Thyroid gland (tissue), 4 donors: ENCODE measurements at regions not wholly inside any gene's neighbourhood (a gene's known extent, or its start where the extent isn't known, plus 50 kb on each side); places are given as distances from the start of the nearest gene placed in this dataset.
"Not testable (repeated sequence)": the region's sequence is repeated elsewhere in the genome, so short reads cannot be mapped to it uniquely, and the experiment has no call there.

ENCODE experiments used
- DNase-seq, 2 donors: peaks; one replicate each; pipeline ENCODE4 v3.0.0-alpha.2; 2019
- H3K27ac ChIP-seq, 3 donors: fragments of 200-600 bp; sonication (generic); 1 replicate in 2 of 3; 2 replicates in 1 of 3; pipeline ENCODE4 v1.5.1; 2016 to 2019; ENCODE audit warnings: mild to moderate bottlenecking in 1 of 3, moderate library complexity in 1 of 3
- H3K27me3 ChIP-seq: fragments of 200-600 bp; sonication (generic); one replicate; pipeline ENCODE4 v1.5.1; 2019
- H3K36me3 ChIP-seq, 2 donors: fragments of 200-600 bp; sonication (generic); one replicate each; pipeline ENCODE4 v1.5.1; 2016 to 2019
- H3K4me1 ChIP-seq, 2 donors: fragments of 200-600 bp; sonication (generic); one replicate each; pipeline ENCODE4 v1.5.1; 2017 to 2019
- H3K4me3 ChIP-seq, 3 donors: fragments of 200-600 bp; sonication (generic); replicated peaks in 1 of 3; 1 replicate in 2 of 3; 2 replicates in 1 of 3; pipeline ENCODE4 v1.5.1; 2016; ENCODE audit warnings: mild to moderate bottlenecking in 1 of 3
- H3K9me3 ChIP-seq: fragments of 200-600 bp; sonication (generic); one replicate; pipeline ENCODE4 v1.5.1; 2017
- CTCF ChIP-seq, 6 experiments: fragments of 200-600 bp in 3 of 6; fragments of 450-650 bp in 3 of 6; sonication (generic) in 3 of 6; IDR thresholded peaks; one replicate each; pipeline ENCODE4 v1.5.1; 2016 to 2019; ENCODE audit warnings: antibody characterized with exemption in 6 of 6, mild to moderate bottlenecking in 2 of 6, inconsistent platforms in 1 of 6, moderate library complexity in 1 of 6
- POLR2A ChIP-seq, 2 donors: fragments of 450-650 bp; IDR thresholded peaks; one replicate each; pipeline ENCODE4 v1.6.1; 2017; ENCODE audit warnings: antibody characterized with exemption in 2 of 2, mild to moderate bottlenecking in 2 of 2, moderate library complexity in 1 of 2
- WGBS, 2 donors: methylation state at CpG; one replicate each; pipeline ENCODE4 v1.1.5; 2017; 5-methylcytosine and 5-hydroxymethylcytosine counted together
- intact Hi-C: fragments of 100-400 bp; cut with DNase I; formaldehyde crosslinking; loops from one replicate; pipeline ENCODE4 v1.15.1; 2023

GRCh38 chr10:124151466-124152095, 58.2 kb upstream of the CHST15 start:
- intact Hi-C loops, result no loop called here
- H3K4me1 ChIP-seq, result peaks cover 35 to 37% of the 10 kb centered on the region in 2 donors
- DNase-seq, result no peak

GRCh38 chr10:124150807-124151417, 57.5 kb upstream of the CHST15 start:
- no peak overlapping the region for H3K27ac ChIP-seq
- DNase-seq, result no peak
- intact Hi-C loops, result no loop called here
- TF ChIP-seq CTCF (IDR thresholded peaks at IDR 0.05) (no peak), POLR2A (IDR thresholded peaks at IDR 0.05) (no peak)
- H3K27me3 ChIP-seq, result no peaks in the 10 kb centered on the region
- peaks cover 28 to 30% of the 10 kb centered on the region in 2 donors for H3K4me1 ChIP-seq
- H3K36me3 ChIP-seq, result no peaks in the 10 kb centered on the region
- 89 to 93% methylated on average over 13 of the region's 13 CpGs for WGBS, 2 donors
- no peak overlapping the region for H3K4me3 ChIP-seq
- H3K9me3 ChIP-seq, result no peaks in the 10 kb centered on the region

More at GRCh38 chr10:124151466-124152095, 58.2 kb upstream of the CHST15 start:
- no peak overlapping the region for H3K4me3 ChIP-seq
- no peaks in the 10 kb centered on the region for H3K36me3 ChIP-seq
- no peaks in the 10 kb centered on the region for H3K27me3 ChIP-seq
- no peaks in the 10 kb centered on the region for H3K9me3 ChIP-seq
- TF ChIP-seq POLR2A (IDR thresholded peaks at IDR 0.05), result no peak
- TF ChIP-seq CTCF (IDR thresholded peaks at IDR 0.05), result no peak
- 87 to 95% methylated on average over 11 of the region's 11 CpGs for WGBS, 2 donors
- H3K27ac ChIP-seq, result peak overlapping the region; percentile 82 to 87 (median 87)

- DNase-seq, result no peak
- 90 to 96% methylated on average over 7 of the region's 7 CpGs for WGBS, 2 donors
- intact Hi-C loops, result no loop called here
- no peak overlapping the region for H3K27ac ChIP-seq
- TF ChIP-seq CTCF (IDR thresholded peaks at IDR 0.05) (no peak), POLR2A (IDR thresholded peaks at IDR 0.05) (no peak)
- H3K36me3 ChIP-seq, result no peaks in the 10 kb centered on the region
- peaks cover 22 to 30% of the 10 kb centered on the region in 2 donors for H3K4me1 ChIP-seq
- no peaks in the 10 kb centered on the region for H3K27me3 ChIP-seq
- no peak overlapping the region for H3K4me3 ChIP-seq
- H3K9me3 ChIP-seq, result no peaks in the 10 kb centered on the region
Measured at GRCh38 chr10:124150189-124150806, 56.9 kb upstream of the CHST15 start.

- WGBS, 2 donors, result 74 to 76% methylated on average over 17 of the region's 17 CpGs
- intact Hi-C loops, result no loop called here
- Histone ChIP-seq H3K27ac (no peak overlapping the region), H3K36me3 (no peaks in the 10 kb centered on the region), H3K4me1 (peaks cover 22 to 33% of the 10 kb centered on the region in 2 donors), H3K9me3 (no peaks in the 10 kb centered on the region), H3K27me3 (no peaks in the 10 kb centered on the region), H3K4me3 (no peak overlapping the region)
- no peak for TF ChIP-seq POLR2A (IDR thresholded peaks at IDR 0.05)
- no peak for TF ChIP-seq CTCF (IDR thresholded peaks at IDR 0.05)
- DNase-seq, result no peak
Measured at GRCh38 chr10:124149189-124150042, 56.0 kb upstream of the CHST15 start.

GRCh38 chr10:124148509-124149188, 55.3 kb upstream of the CHST15 start:
- H3K4me1 ChIP-seq, result peaks cover 22 to 32% of the 10 kb centered on the region in 2 donors
- 89 to 90% methylated on average over 7 of the region's 7 CpGs for WGBS, 2 donors
- H3K27ac ChIP-seq, DNase-seq, intact Hi-C loops, H3K27me3 ChIP-seq, H3K9me3 ChIP-seq, H3K4me3 ChIP-seq, H3K36me3 ChIP-seq: not testable (repeated sequence)
